H1 (cell line): ENCODE measurements at regions not wholly inside any gene's neighbourhood (a gene's known extent, or its start where the extent isn't known, plus 50 kb on each side); places are given as distances from the start of the nearest gene placed in this dataset.

Source experiments
- CTCF ChIA-PET: fragments of 300-600 bp; sonication (Branson Sonifier 250); formaldehyde crosslinking; loops from one replicate; lab custom pipeline; 2021; ENCODE audit not compliant: partially characterized antibody; lab: Charles Lee
- POLR2A ChIA-PET: fragments of 300-600 bp; sonication (Branson Sonifier 250); formaldehyde crosslinking; loops from one replicate; lab custom pipeline; 2021; ENCODE audit warnings: inconsistent platforms; ENCODE audit not compliant: partially characterized antibody; lab: Charles Lee
- DNase-seq, 2 experiments: peaks; one replicate each; pipeline versions ENCODE4 v3.0.0 to v3.0.0-alpha.2; 2010 to 2022; ENCODE audit warnings: low spot score in 2 of 2, low read depth in 1 of 2, mixed read lengths in 1 of 2
- FAIRE-seq: peaks from 2 replicates; lab custom pipeline; 2011; peaks lifted over from hg19 to GRCh38; lab: Jason Lieb, UNC
- H2AFZ ChIP-seq: 2 replicates; pipeline ENCODE4 v1.8.1; 2012; ENCODE audit warnings: low read length, inconsistent platforms
- H2AK5ac ChIP-seq: 2 replicates; pipeline ENCODE4 v1.6.1; 2013; ENCODE audit warnings: low read depth, low read length
- H2BK120ac ChIP-seq: replicated peaks from 2 replicates; pipeline ENCODE3; 2013; ENCODE audit warnings: low read depth, low read length, inconsistent platforms
- H2BK12ac ChIP-seq: 2 replicates; pipeline ENCODE4 v1.6.1; 2013; ENCODE audit warnings: low read depth, low read length
- H2BK15ac ChIP-seq: 2 replicates; pipeline ENCODE4 v1.6.1; 2013; ENCODE audit warnings: low read length
- H2BK20ac ChIP-seq: 2 replicates; pipeline ENCODE4 v1.6.1; 2013; ENCODE audit warnings: low read length
- H2BK5ac ChIP-seq: 2 replicates; pipeline ENCODE4 v1.6.1; 2013; ENCODE audit warnings: low read depth, low read length
- H3K14ac ChIP-seq: 2 replicates; pipeline ENCODE4 v1.6.1; 2013; ENCODE audit warnings: inconsistent platforms; ENCODE audit not compliant: insufficient read length
- H3K18ac ChIP-seq: 2 replicates; pipeline ENCODE4 v1.6.1; 2013; ENCODE audit warnings: low read length; ENCODE audit errors: extremely low read depth
- H3K23ac ChIP-seq: 2 replicates; pipeline ENCODE4 v1.6.1; 2013; ENCODE audit warnings: inconsistent platforms; ENCODE audit not compliant: insufficient read length
- H3K23me2 ChIP-seq: 2 replicates; pipeline ENCODE4 v1.6.1; 2013; ENCODE audit warnings: low read depth, low read length
- H3K27ac ChIP-seq: 2 replicates; pipeline ENCODE4 v1.6.1; 2011; ENCODE audit warnings: low read depth, low read length, inconsistent platforms
- H3K27me3 ChIP-seq, 4 experiments: replicated peaks in 1 of 4; 1 replicate in 1 of 4; 2 replicates in 3 of 4; pipeline versions ENCODE4 v1.6.1 to v1.8.1; 2011 to 2013; ENCODE audit warnings: low read length in 3 of 4, mild to moderate bottlenecking in 3 of 4, inconsistent platforms in 2 of 4, mixed read lengths in 2 of 4, moderate library complexity in 1 of 4; ENCODE audit not compliant: control insufficient read depth in 3 of 4, insufficient read depth in 3 of 4; ENCODE audit errors: extremely low read depth in 1 of 4
- H3K36me3 ChIP-seq, 4 experiments: 2 replicates each; pipeline versions ENCODE4 v1.6.1 to v1.8.1; 2011 to 2013; ENCODE audit warnings: mild to moderate bottlenecking in 4 of 4, low read length in 3 of 4, moderate library complexity in 2 of 4, control low read depth in 1 of 4, inconsistent platforms in 1 of 4; ENCODE audit not compliant: insufficient read depth in 4 of 4, control insufficient read depth in 2 of 4
- H3K4ac ChIP-seq: replicated peaks from 2 replicates; pipeline ENCODE3; 2013; ENCODE audit warnings: low read length, low read depth, mixed read lengths, inconsistent platforms; ENCODE audit not compliant: insufficient read length
- H3K4me1 ChIP-seq, 4 experiments: replicated peaks in 1 of 4; 1 replicate in 1 of 4; 2 replicates in 3 of 4; pipeline versions ENCODE4 v1.6.1 to v1.8.1; 2011 to 2013; ENCODE audit warnings: low read length in 3 of 4, inconsistent platforms in 2 of 4, mixed read lengths in 1 of 4; ENCODE audit not compliant: insufficient read depth in 4 of 4, control insufficient read depth in 3 of 4
- H3K4me2 ChIP-seq, 2 experiments: 2 replicates each; pipeline versions ENCODE4 v1.6.1 to v1.8.1; 2011 to 2013; ENCODE audit warnings: low read depth in 2 of 2, low read length in 2 of 2, control low read depth in 1 of 2, inconsistent platforms in 1 of 2, mild to moderate bottlenecking in 1 of 2; ENCODE audit not compliant: insufficient read depth in 1 of 2
- H3K4me3 ChIP-seq, 4 experiments: fragments of 200-600, 300-600 bp in 1 of 4; sonication (generic), shearing (Covaris generic), sonication (Bioruptor Twin) in 1 of 4; 2 replicates each; pipeline versions ENCODE4 v1.5.1 to v1.8.1; 2011 to 2016; ENCODE audit warnings: low read length in 4 of 4, low read depth in 3 of 4, control low read depth in 2 of 4, inconsistent platforms in 2 of 4, mild to moderate bottlenecking in 2 of 4, mixed read lengths in 1 of 4, moderate library complexity in 1 of 4; ENCODE audit not compliant: insufficient read depth in 2 of 4; ENCODE audit errors: extremely low read depth in 1 of 4
- H3K56ac ChIP-seq: replicated peaks from 2 replicates; pipeline ENCODE3; 2013; ENCODE audit warnings: low read depth, mild to moderate bottlenecking, mixed read lengths, low read length, inconsistent platforms; ENCODE audit not compliant: insufficient read length
- H3K79me1 ChIP-seq: 2 replicates; pipeline ENCODE4 v1.6.1; 2013; ENCODE audit warnings: low read depth, low read length, control low read depth
- H3K79me2 ChIP-seq, 2 experiments: 2 replicates each; pipeline versions ENCODE4 v1.6.1 to v1.8.1; 2012 to 2013; ENCODE audit warnings: low read length in 2 of 2, mild to moderate bottlenecking in 2 of 2, inconsistent platforms in 1 of 2; ENCODE audit not compliant: insufficient read depth in 2 of 2, control insufficient read depth in 1 of 2
- H3K9ac ChIP-seq, 4 experiments: replicated peaks in 1 of 4; 1 replicate in 1 of 4; 2 replicates in 3 of 4; pipeline versions ENCODE4 v1.6.1 to v1.8.1; 2011 to 2013; ENCODE audit warnings: low read depth in 3 of 4, low read length in 3 of 4, control low read depth in 2 of 4, mild to moderate bottlenecking in 2 of 4, moderate library complexity in 2 of 4, inconsistent platforms in 1 of 4; ENCODE audit errors: extremely low read depth in 1 of 4
- H3K9me3 ChIP-seq, 2 experiments: 2 replicates each; pipeline versions ENCODE4 v1.6.1 to v1.8.1; 2012 to 2013; ENCODE audit warnings: mild to moderate bottlenecking in 2 of 2, moderate library complexity in 2 of 2, control low read depth in 1 of 2, inconsistent platforms in 1 of 2, low read depth in 1 of 2, low read length in 1 of 2, mixed read lengths in 1 of 2; ENCODE audit not compliant: insufficient read depth in 2 of 2
- H4K20me1 ChIP-seq, 2 experiments: replicated peaks in 1 of 2; 2 replicates each; pipeline versions ENCODE3 to v1.8.1; 2011 to 2013; ENCODE audit warnings: inconsistent platforms in 2 of 2, low read length in 2 of 2, mild to moderate bottlenecking in 1 of 2; ENCODE audit not compliant: insufficient read depth in 2 of 2, control insufficient read depth in 1 of 2
- H4K5ac ChIP-seq: 2 replicates; pipeline ENCODE4 v1.6.1; 2013; ENCODE audit warnings: low read length, low read depth, mixed read lengths, inconsistent platforms; ENCODE audit not compliant: insufficient read length
- H4K8ac ChIP-seq: 2 replicates; pipeline ENCODE4 v1.8.0; 2013; ENCODE audit warnings: mild to moderate bottlenecking, moderate library complexity, low read length, inconsistent platforms; ENCODE audit not compliant: insufficient read depth; ENCODE audit errors: extremely low read depth
- H4K91ac ChIP-seq: replicated peaks from 2 replicates; pipeline ENCODE3; 2013; ENCODE audit warnings: low read length, mixed read lengths, inconsistent platforms; ENCODE audit not compliant: insufficient read length
- CTBP2 ChIP-seq: IDR thresholded peaks from 2 replicates; pipeline ENCODE4 v1.7.0; 2011; ENCODE audit warnings: borderline replicate concordance, mild to moderate bottlenecking, moderate library complexity, mixed read lengths, low read length; ENCODE audit not compliant: insufficient read depth, insufficient read length
- WGBS, 2 experiments: shearing (Covaris generic) in 1 of 2; methylation state at CpG; one replicate each; pipeline versions ENCODE4 v1.1.6 to v1.1.7; 2013 to 2015; ENCODE audit warnings: low lambda C conversion rate in 2 of 2, mixed read lengths in 2 of 2, inconsistent platforms in 1 of 2, low coverage in 1 of 2, missing lambda C conversion rate in 1 of 2; ENCODE audit not compliant: insufficient replicate concordance in 2 of 2, insufficient coverage in 1 of 2, insufficient read length in 1 of 2; ENCODE audit errors: extremely low coverage in 1 of 2, missing lambda C conversion rate in 1 of 2; 5-methylcytosine and 5-hydroxymethylcytosine counted together

DNA sequence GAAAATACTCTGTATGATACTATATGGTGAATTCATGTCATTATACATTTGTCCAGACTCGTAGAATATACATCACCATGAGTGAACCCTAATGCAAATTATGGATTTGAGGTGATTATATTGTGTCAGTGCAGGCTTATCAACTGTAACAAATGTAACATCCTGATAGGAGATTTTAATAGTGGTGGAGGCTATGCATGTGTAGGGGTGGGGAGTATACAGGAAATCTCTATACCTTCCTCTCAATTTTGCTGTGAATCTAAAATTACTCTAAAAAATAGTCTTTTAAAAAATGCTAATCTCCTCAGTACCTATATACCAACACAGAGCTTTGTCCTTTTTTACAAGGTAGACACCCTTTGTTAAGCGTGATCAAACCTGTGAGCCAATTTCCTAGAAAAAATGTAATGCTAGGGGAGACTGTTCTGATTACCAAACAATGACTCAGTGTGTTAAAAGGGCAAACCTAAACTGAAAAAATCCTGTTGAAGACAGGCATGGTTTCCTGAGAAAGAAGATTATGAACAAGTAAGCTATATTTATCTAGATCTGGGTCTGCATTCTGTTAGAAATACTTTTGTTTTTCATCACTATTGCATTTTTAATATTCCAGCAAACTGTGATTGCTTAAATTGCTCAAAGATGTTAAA, 170.9 kb downstream of the DUSP6 start:
- DNase-seq, result no peak
- H3K4ac ChIP-seq, result no peak overlapping the region
- TF ChIP-seq CTBP2, result no peak
- TF ChIP-seq, all 59 proteins: peak for 0
- H4K20me1 ChIP-seq, result no peaks in the 10 kb centered on the region
- H2AFZ ChIP-seq, result no peak overlapping the region
- H3K36me3 ChIP-seq, result no peaks in the 10 kb centered on the region
- POLR2A ChIA-PET, result no interaction called here
- no peak overlapping the region for H2BK20ac ChIP-seq
- H2BK120ac ChIP-seq, result no peak overlapping the region
- no peak overlapping the region for H3K23ac ChIP-seq
- H4K91ac ChIP-seq, result no peak overlapping the region
- no peak overlapping the region for H4K5ac ChIP-seq
- no peak overlapping the region for H2BK15ac ChIP-seq
- H3K79me1 ChIP-seq, result no peaks in the 10 kb centered on the region
- 84% methylated on average over 2 of the region's 2 CpGs; no CpG with 5 or more reads in 1 of the 2 experiments for WGBS, 2 experiments
- no peak overlapping the region for H3K14ac ChIP-seq
- H3K27ac ChIP-seq, result no peak overlapping the region
- H4K8ac ChIP-seq, result no peak overlapping the region
- no peak overlapping the region for H2BK12ac ChIP-seq
- H3K4me1 ChIP-seq, result no peaks in the 10 kb centered on the region
- H2BK5ac ChIP-seq, result no peak overlapping the region
- H3K79me2 ChIP-seq, result no peaks in the 10 kb centered on the region
- CTCF ChIA-PET, result interaction anchor here (0.6 to 1.5 kb wide), 2 partner anchors 162 to 1111 kb away, joined by 3 read pairs; no protein-coding TSS in a partner anchor
- H3K4me3 ChIP-seq, result no peak overlapping the region
- no peak for FAIRE-seq
- H3K56ac ChIP-seq, result no peak overlapping the region
- no peak overlapping the region for H3K18ac ChIP-seq
- H3K23me2 ChIP-seq, result no peaks in the 10 kb centered on the region
- H3K9me3 ChIP-seq, result no peaks in the 10 kb centered on the region
- no peak overlapping the region for H2AK5ac ChIP-seq
- no peaks in the 10 kb centered on the region for H3K27me3 ChIP-seq
- no peak overlapping the region for H3K4me2 ChIP-seq
- no peak overlapping the region for H3K9ac ChIP-seq
